ENCODE measurements at regions not wholly inside any gene's neighbourhood (a gene's known extent, or its start where the extent isn't known, plus 50 kb on each side); places are given as distances from the start of the nearest gene placed in this dataset.

- WGBS, 4 donors: 76 to 85% (median 80%) methylated on average over 5 of the region's 5 CpGs
- H3K36me3 ChIP-seq (replicated peaks in 1 of 2): no peaks in the 10 kb centered on the region
- no peaks in the 10 kb centered on the region for H3K9me3 ChIP-seq (replicated peaks in 1 of 3)
- intact Hi-C loops (cut with DNase I): no loop called here
- H3K4me3 ChIP-seq: no peak overlapping the region
- no peaks in the 10 kb centered on the region for H3K27me3 ChIP-seq
- H3K27ac ChIP-seq: no peak overlapping the region
- DNase-seq: no peak
- TF ChIP-seq POLR2A (IDR thresholded peaks at IDR 0.05): no peak
- H3K4me1 ChIP-seq (replicated peaks in 1 of 2): no peaks in the 10 kb centered on the region
Observed at GRCh38 chr2:145258903-145259579, 739.1 kb upstream of the ZEB2 start.

DNA sequence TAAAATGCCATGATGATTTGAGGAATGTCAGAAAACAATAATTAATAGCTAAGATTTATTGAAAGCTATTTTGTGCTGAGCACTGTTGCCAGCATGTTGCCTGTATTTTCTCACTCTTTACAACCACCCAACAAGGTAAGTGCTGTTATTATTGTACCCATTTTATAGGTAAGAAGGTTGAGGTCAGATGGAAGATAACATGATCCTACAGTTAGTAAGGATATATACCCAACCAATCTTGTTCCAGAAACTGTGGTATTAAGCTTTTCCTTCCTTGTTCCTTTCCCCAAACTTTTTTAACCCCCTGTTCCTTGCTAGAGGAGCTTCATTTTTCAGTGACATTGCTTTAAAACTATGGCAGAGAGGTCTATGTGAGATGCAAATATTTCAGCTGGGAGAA is 738.0 kb upstream of the ZEB2 start:
- Histone ChIP-seq H3K4me3 (no peak overlapping the region), H3K36me3 (replicated peaks in 1 of 2) (no peaks in the 10 kb centered on the region), H3K27ac (no peak overlapping the region), H3K27me3 (no peaks in the 10 kb centered on the region), H3K4me1 (replicated peaks in 1 of 2) (no peaks in the 10 kb centered on the region), H3K9me3 (replicated peaks in 1 of 3) (no peaks in the 10 kb centered on the region)
- TF ChIP-seq POLR2A (IDR thresholded peaks at IDR 0.05) (no peak), CTCF (IDR thresholded peaks at IDR 0.05) (no peak)
- intact Hi-C loops (cut with DNase I): no loop called here
- no peak for DNase-seq

DNA sequence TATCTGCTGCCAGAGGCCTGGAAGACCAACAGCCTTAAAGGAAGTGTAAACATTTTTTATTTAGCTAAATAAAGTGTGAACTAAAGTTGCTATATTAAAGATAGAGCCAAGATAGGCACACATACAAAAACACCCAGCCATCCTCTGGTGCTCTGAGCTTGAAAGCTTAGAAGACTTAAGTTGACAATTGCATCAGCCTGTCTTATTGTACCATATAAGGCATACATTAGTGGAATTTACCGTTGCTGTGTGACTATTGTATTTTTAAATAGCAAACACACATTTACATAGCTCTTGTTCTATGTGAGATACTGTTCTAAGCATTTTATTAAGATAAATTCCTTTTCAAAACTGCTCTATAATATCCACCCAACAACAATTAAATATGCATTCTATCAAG is 736.6 kb upstream of the ZEB2 start:
- TF ChIP-seq POLR2A (IDR thresholded peaks at IDR 0.05) (no peak), CTCF (IDR thresholded peaks at IDR 0.05) (no peak)
- no peaks in the 10 kb centered on the region for H3K4me1 ChIP-seq (replicated peaks in 1 of 2)
- H3K9me3 ChIP-seq (replicated peaks in 1 of 3): no peaks in the 10 kb centered on the region
- DNase-seq: no peak
- 78 to 86% (median 81%) methylated on average over 1 of the region's 1 CpG for WGBS, 4 donors
- no peak overlapping the region for H3K27ac ChIP-seq
- H3K4me3 ChIP-seq: no peak overlapping the region
- intact Hi-C loops (cut with DNase I): no loop called here
- no peaks in the 10 kb centered on the region for H3K27me3 ChIP-seq
- H3K36me3 ChIP-seq (replicated peaks in 1 of 2): no peaks in the 10 kb centered on the region

DNA sequence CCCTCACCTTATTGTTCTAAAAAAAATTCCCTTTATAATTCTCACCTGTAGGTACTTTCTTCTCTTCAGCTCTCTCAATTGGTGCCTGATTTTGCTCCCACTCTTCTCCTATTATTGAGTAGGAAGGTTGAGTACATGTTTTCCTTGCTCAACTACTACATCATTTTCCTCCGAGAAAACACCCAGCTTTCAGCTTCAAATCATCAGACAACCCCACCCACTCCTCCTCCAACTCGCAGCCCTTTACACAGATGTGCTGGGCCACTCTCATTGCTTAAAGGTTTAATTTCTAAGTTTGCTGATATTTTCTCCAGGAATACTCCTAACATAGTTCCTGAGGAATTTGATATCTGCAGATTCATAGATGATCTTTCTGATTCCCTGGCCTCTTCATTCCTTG is 734.4 kb upstream of the ZEB2 start:
- no peak for TF ChIP-seq POLR2A (IDR thresholded peaks at IDR 0.05)
- TF ChIP-seq CTCF (IDR thresholded peaks at IDR 0.05): no peak
- intact Hi-C loops (cut with DNase I): no loop called here
- no peaks in the 10 kb centered on the region for H3K9me3 ChIP-seq (replicated peaks in 1 of 3)
- H3K4me3 ChIP-seq: no peak overlapping the region
- WGBS, 4 donors: 84 to 92% (median 87%) methylated on average over 2 of the region's 2 CpGs
- no peaks in the 10 kb centered on the region for H3K27me3 ChIP-seq
- H3K36me3 ChIP-seq (replicated peaks in 1 of 2): no peaks in the 10 kb centered on the region
- DNase-seq: no peak
- no peak overlapping the region for H3K27ac ChIP-seq
- no peaks in the 10 kb centered on the region for H3K4me1 ChIP-seq (replicated peaks in 1 of 2)

DNA sequence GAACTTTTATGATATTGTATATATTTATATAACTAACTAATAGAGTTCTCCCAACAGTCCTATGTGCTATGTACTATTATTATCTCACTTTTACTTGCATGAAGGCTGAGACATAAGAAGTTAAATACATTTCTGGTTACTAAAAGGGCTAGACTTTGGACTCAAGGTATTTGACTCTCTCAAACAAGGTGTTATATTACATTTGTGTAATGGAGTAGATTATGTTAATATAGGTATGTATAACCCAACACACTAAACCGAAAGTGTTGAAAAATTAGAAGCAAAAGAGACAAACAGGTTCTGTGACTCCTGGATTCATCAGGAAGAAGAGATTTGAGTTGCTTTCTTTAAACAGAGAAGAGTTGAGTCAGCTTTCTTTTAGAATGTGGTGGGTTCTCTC is 733.6 kb upstream of the ZEB2 start:
- Histone ChIP-seq H3K27me3 (no peaks in the 10 kb centered on the region), H3K9me3 (replicated peaks in 1 of 3) (no peaks in the 10 kb centered on the region), H3K36me3 (replicated peaks in 1 of 2) (no peaks in the 10 kb centered on the region), H3K4me3 (no peak overlapping the region), H3K27ac (no peak overlapping the region), H3K4me1 (replicated peaks in 1 of 2) (no peaks in the 10 kb centered on the region)
- TF ChIP-seq CTCF (IDR thresholded peaks at IDR 0.05): no peak
- TF ChIP-seq POLR2A (IDR thresholded peaks at IDR 0.05): no peak
- no peak for DNase-seq
- 81 to 92% (median 85%) methylated on average over 1 of the region's 1 CpG for WGBS, 4 donors
- intact Hi-C loops (cut with DNase I): no loop called here
